ENCODE measurements at regions not wholly inside any gene's neighbourhood (a gene's known extent, or its start where the extent isn't known, plus 50 kb on each side); places are given as distances from the start of the nearest gene placed in this dataset.

DNA sequence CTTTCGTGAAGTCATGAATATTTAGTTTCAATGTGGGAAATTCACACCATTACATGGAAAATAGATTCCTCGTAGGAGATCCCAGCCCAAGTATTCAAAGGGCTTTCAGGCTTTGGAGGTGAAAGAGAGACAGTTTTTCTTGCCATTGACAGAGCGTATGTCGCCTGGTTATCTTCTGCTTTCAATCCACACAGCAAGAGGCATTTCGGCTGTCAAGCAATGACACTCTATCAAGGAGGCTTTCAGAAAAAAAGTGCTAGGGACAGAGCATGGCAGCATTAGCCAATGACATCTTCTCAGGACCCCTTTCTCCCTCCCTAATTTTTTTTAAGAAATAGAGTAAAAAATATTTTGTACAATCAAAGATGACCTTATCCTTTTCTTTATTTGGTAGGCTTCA lies 492.8 kb downstream of the TMEM182 start:
- TF ChIP-seq, protein P1, sequence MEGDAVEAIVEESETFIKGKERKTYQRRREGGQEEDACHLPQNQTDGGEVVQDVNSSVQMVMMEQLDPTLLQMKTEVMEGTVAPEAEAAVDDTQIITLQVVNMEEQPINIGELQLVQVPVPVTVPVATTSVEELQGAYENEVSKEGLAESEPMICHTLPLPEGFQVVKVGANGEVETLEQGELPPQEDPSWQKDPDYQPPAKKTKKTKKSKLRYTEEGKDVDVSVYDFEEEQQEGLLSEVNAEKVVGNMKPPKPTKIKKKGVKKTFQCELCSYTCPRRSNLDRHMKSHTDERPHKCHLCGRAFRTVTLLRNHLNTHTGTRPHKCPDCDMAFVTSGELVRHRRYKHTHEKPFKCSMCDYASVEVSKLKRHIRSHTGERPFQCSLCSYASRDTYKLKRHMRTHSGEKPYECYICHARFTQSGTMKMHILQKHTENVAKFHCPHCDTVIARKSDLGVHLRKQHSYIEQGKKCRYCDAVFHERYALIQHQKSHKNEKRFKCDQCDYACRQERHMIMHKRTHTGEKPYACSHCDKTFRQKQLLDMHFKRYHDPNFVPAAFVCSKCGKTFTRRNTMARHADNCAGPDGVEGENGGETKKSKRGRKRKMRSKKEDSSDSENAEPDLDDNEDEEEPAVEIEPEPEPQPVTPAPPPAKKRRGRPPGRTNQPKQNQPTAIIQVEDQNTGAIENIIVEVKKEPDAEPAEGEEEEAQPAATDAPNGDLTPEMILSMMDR (IDR thresholded peaks at IDR 0.05), result no peak
- TF ChIP-seq POLR2A (IDR thresholded peaks at IDR 0.05; ENCODE audit: low read depth) (no peak), EP300 (IDR thresholded peaks at IDR 0.05) (no peak), POLR2AphosphoS5 (IDR thresholded peaks at IDR 0.05) (no peak)
